ENCODE measurements at regions not wholly inside any gene's neighbourhood (a gene's known extent, or its start where the extent isn't known, plus 50 kb on each side); places are given as distances from the start of the nearest gene placed in this dataset.

DNA sequence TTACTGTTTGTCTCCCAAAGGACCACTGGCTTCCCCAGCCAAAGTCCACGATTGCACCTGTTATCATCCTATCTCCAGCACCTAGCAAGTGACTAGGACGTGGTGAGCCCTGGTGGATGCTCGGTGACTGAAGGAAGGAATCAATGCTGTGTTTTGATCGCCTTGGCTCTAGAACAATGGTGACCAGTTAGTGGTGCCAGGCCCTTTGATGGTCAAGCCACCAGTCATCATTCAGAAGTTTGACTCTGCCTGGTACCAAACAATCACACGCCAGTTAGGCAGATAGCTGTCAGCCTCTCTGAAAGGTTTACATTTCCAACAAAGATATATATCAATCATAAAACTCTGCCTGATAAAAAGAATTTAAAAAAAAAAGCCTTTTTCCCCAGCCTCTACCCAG is 244.1 kb downstream of the SH3BP4 start:
- no peak for TF ChIP-seq CTCF (IDR thresholded peaks at IDR 0.05 in 8 of 11, conservative IDR thresholded peaks at IDR 0.05 in 3 of 11)
- TF ChIP-seq POLR2A (IDR thresholded peaks at IDR 0.05), result no peak
- no peak for TF ChIP-seq POLR2AphosphoS5 (IDR thresholded peaks at IDR 0.05)

Data from spleen (tissue), 7 donors.